PC-9 (cell line): ENCODE measurements at regions not wholly inside any gene's neighbourhood (a gene's known extent, or its start where the extent isn't known, plus 50 kb on each side); places are given as distances from the start of the nearest gene placed in this dataset.

Experiments
- BruUV-seq: library from RNA; stranded (reverse); fragments of 400-500 nt; replicated peaks from 2 replicates; lab custom pipeline; 2021; lab: Mats Ljungman, UMichigan
- CTCF ChIA-PET: fragments of 300-600 bp; sonication (Branson Sonifier 250); formaldehyde crosslinking; loops from one replicate; lab custom pipeline; 2022; ENCODE audit warnings: antibody characterized with exemption; lab: Charles Lee
- POLR2A ChIA-PET: fragments of 300-600 bp; sonication (Branson Sonifier 250); formaldehyde crosslinking; loops from one replicate; lab custom pipeline; 2022; ENCODE audit warnings: antibody characterized with exemption; ENCODE audit not compliant: unreplicated experiment; lab: Charles Lee
- DNase-seq, 2 experiments: peaks; one replicate each; pipeline versions ENCODE4 v3.0.0 to v3.0.0-alpha.2; 2015 to 2022; ENCODE audit warnings: mixed read lengths in 1 of 2
- H2AFZ ChIP-seq: fragments of 200-600 bp; sonication (generic); 2 replicates; pipeline ENCODE4 v1.8.1; 2017; ENCODE audit warnings: antibody characterized with exemption
- H3F3A ChIP-seq: fragments of 200-600 bp; sonication (generic); 2 replicates; pipeline ENCODE4 v1.8.1; 2017; ENCODE audit warnings: antibody characterized with exemption, mild to moderate bottlenecking, low read depth; ENCODE audit not compliant: insufficient read depth
- H3K27ac ChIP-seq: fragments of 200-600 bp; sonication (generic); 2 replicates; pipeline ENCODE4 v1.6.1; 2016; ENCODE audit warnings: mixed run types
- H3K27me3 ChIP-seq: fragments of 200-600 bp; sonication (generic); 2 replicates; pipeline ENCODE4 v1.6.1; 2016; ENCODE audit warnings: low read depth, mixed run types; ENCODE audit not compliant: insufficient read depth
- H3K36me3 ChIP-seq: fragments of 200-600 bp; sonication (generic); 2 replicates; pipeline ENCODE4 v1.6.1; 2016; ENCODE audit warnings: low read depth, mixed run types
- H3K4me1 ChIP-seq: fragments of 200-600 bp; sonication (generic); replicated peaks from 2 replicates; pipeline ENCODE4 v1.6.1; 2016; ENCODE audit warnings: mixed run types; ENCODE audit not compliant: insufficient read depth
- H3K4me2 ChIP-seq: fragments of 200-600 bp; sonication (generic); 2 replicates; pipeline ENCODE4 v1.6.1; 2017; ENCODE audit warnings: mixed run types
- H3K4me3 ChIP-seq: fragments of 200-600 bp; sonication (generic); 2 replicates; pipeline ENCODE4 v1.6.1; 2016; ENCODE audit warnings: mixed run types
- H3K79me2 ChIP-seq: fragments of 200-600 bp; sonication (generic); 2 replicates; pipeline ENCODE4 v1.6.1; 2017; ENCODE audit warnings: low read depth, mixed run types
- H3K9me2 ChIP-seq: fragments of 200-600 bp; sonication (generic); 2 replicates; pipeline ENCODE4 v1.8.1; 2017; ENCODE audit warnings: mild to moderate bottlenecking; ENCODE audit not compliant: insufficient read depth
- H3K9me3 ChIP-seq: fragments of 200-600 bp; sonication (generic); 2 replicates; pipeline ENCODE4 v1.8.1; 2016; ENCODE audit warnings: low read depth; ENCODE audit not compliant: insufficient read depth
- H4K20me1 ChIP-seq: fragments of 200-600 bp; sonication (generic); 2 replicates; pipeline ENCODE4 v1.8.1; 2017; ENCODE audit not compliant: insufficient read depth
- CTCF ChIP-seq: fragments of 200-600 bp; sonication (generic); conservative IDR thresholded peaks from 2 replicates; pipeline ENCODE4 v1.6.1; 2017; ENCODE audit warnings: mixed run types, antibody characterized with exemption, mild to moderate bottlenecking, moderate library complexity
- EZH2 ChIP-seq: fragments of 200-600 bp; sonication (generic); IDR thresholded peaks from 2 replicates; pipeline ENCODE4 v1.8.0; 2017; ENCODE audit warnings: antibody characterized with exemption, low read depth
- intact Hi-C: fragments of 100-400 bp; cut with micrococcal nuclease; formaldehyde crosslinking; loops from one replicate; pipeline ENCODE4 v1.10.0; 2022; ENCODE audit not compliant: unreplicated experiment

GRCh38 chr6:119874381-119874780, 524.8 kb upstream of the MAN1A1 start:
- no peaks in the 10 kb centered on the region for H3K36me3 ChIP-seq
- no peak overlapping the region for H3K4me3 ChIP-seq
- H4K20me1 ChIP-seq: no peaks in the 10 kb centered on the region
- ChIA-PET POLR2A (no interaction called here), CTCF (no interaction called here)
- TF ChIP-seq CTCF: no peak
- no peak for TF ChIP-seq EZH2
- no peak for DNase-seq
- no peaks in the 10 kb centered on the region for H3K27me3 ChIP-seq
- intact Hi-C loops: no loop called here
- BruUV-seq: no TSS peak
- no peaks in the 10 kb centered on the region for H3F3A ChIP-seq
- no peak overlapping the region for H3K27ac ChIP-seq
- no peaks in the 10 kb centered on the region; the same call in 1 of the 2 replicates for H3K9me2 ChIP-seq
- H3K79me2 ChIP-seq: no peaks in the 10 kb centered on the region
- no peak overlapping the region for H2AFZ ChIP-seq
- no peaks in the 10 kb centered on the region for H3K9me3 ChIP-seq
- no peaks in the 10 kb centered on the region for H3K4me1 ChIP-seq
- H3K4me2 ChIP-seq: no peak overlapping the region

- Histone ChIP-seq H4K20me1 (no peaks in the 10 kb centered on the region), H3K27ac (no peak overlapping the region), H3K4me1 (no peaks in the 10 kb centered on the region), H3K79me2 (no peaks in the 10 kb centered on the region), H3K4me3 (no peak overlapping the region; the same call in 1 of the 2 replicates), H3K4me2 (no peak overlapping the region), H3F3A (no peaks in the 10 kb centered on the region), H3K9me3 (no peaks in the 10 kb centered on the region), H3K9me2 (no peaks in the 10 kb centered on the region; the same call in 1 of the 2 replicates), H3K36me3 (no peaks in the 10 kb centered on the region), H2AFZ (no peak overlapping the region), H3K27me3 (no peaks in the 10 kb centered on the region)
- BruUV-seq: no TSS peak
- DNase-seq: no peak
- intact Hi-C loops: no loop called here
- ChIA-PET CTCF (interaction anchor here (0.6 kb wide), 1 partner anchor 510 kb away, joined by 5 read pairs; no protein-coding TSS in a partner anchor), POLR2A (no interaction called here)
- TF ChIP-seq CTCF (no peak), EZH2 (no peak)
Observed at GRCh38 chr6:119873107-119873506, 523.5 kb upstream of the MAN1A1 start.

GRCh38 chr6:119871520-119871919, 522.0 kb upstream of the MAN1A1 start:
- TF ChIP-seq CTCF (no peak), EZH2 (no peak)
- Histone ChIP-seq H3K4me2 (no peak overlapping the region), H3K9me3 (peaks cover 4% of the 10 kb centered on the region; the same call in 1 of the 2 replicates), H3K79me2 (no peaks in the 10 kb centered on the region), H3K9me2 (no peaks in the 10 kb centered on the region; the same call in 1 of the 2 replicates), H3F3A (no peaks in the 10 kb centered on the region), H2AFZ (no peak overlapping the region; the same call in 1 of the 2 replicates), H3K4me1 (no peaks in the 10 kb centered on the region), H3K4me3 (no peak overlapping the region), H3K27me3 (no peaks in the 10 kb centered on the region), H4K20me1 (no peaks in the 10 kb centered on the region), H3K27ac (no peak overlapping the region), H3K36me3 (no peaks in the 10 kb centered on the region)
- intact Hi-C loops: no loop called here
- no TSS peak for BruUV-seq
- DNase-seq: no peak
- ChIA-PET CTCF (no interaction called here), POLR2A (interaction anchor here (0.6 kb wide), 1 partner anchor 479 kb away, joined by 5 read pairs; no protein-coding TSS in a partner anchor)
